Tibial nerve (tissue), 4 donors: ENCODE measurements at regions not wholly inside any gene's neighbourhood (a gene's known extent, or its start where the extent isn't known, plus 50 kb on each side); places are given as distances from the start of the nearest gene placed in this dataset.

ENCODE experiments used
- DNase-seq, 2 donors: peaks; one replicate each; pipeline ENCODE4 v3.0.0-alpha.2; 2019; ENCODE audit warnings: low spot score in 2 of 2
- H3K27ac ChIP-seq, 4 donors: fragments of 200-600 bp; sonication (generic) in 3 of 4; one replicate each; pipeline ENCODE4 v1.5.1; 2017 to 2019; ENCODE audit warnings: mild to moderate bottlenecking in 1 of 4
- H3K27me3 ChIP-seq, 2 donors: fragments of 200-600 bp; sonication (generic) in 1 of 2; one replicate each; pipeline versions ENCODE4 v1.5.1 to v1.6.0; 2017 to 2019
- H3K36me3 ChIP-seq, 3 donors: fragments of 200-600 bp; sonication (generic); one replicate each; pipeline ENCODE4 v1.5.1; 2018 to 2019
- H3K4me1 ChIP-seq, 4 donors: fragments of 200-600 bp; sonication (generic) in 3 of 4; one replicate each; pipeline ENCODE4 v1.5.1; 2017 to 2019
- H3K4me3 ChIP-seq, 4 donors: fragments of 200-600 bp; sonication (generic) in 3 of 4; one replicate each; pipeline ENCODE4 v1.5.1; 2017 to 2019; ENCODE audit warnings: mild to moderate bottlenecking in 1 of 4, moderate library complexity in 1 of 4
- H3K9me3 ChIP-seq, 4 donors: fragments of 200-600 bp; sonication (generic) in 3 of 4; one replicate each; pipeline ENCODE4 v1.5.1; 2017 to 2019
- CTCF ChIP-seq, 5 experiments: fragments of 200-600 bp in 3 of 5; fragments of 450-650 bp in 2 of 5; sonication (generic) in 3 of 5; IDR thresholded peaks; one replicate each; pipeline ENCODE4 v1.5.1; 2016 to 2019; ENCODE audit warnings: antibody characterized with exemption in 5 of 5, mild to moderate bottlenecking in 3 of 5, moderate library complexity in 2 of 5
- EP300 ChIP-seq, 2 donors: sonication (generic); formaldehyde crosslinking; IDR thresholded peaks; one replicate each; pipeline ENCODE4 v1.6.1; 2017; ENCODE audit warnings: antibody characterized with exemption in 2 of 2, mild to moderate bottlenecking in 1 of 2
- POLR2A ChIP-seq, 2 donors: fragments of 450-650 bp; IDR thresholded peaks; one replicate each; pipeline ENCODE4 v1.6.1; 2017; ENCODE audit warnings: antibody characterized with exemption in 2 of 2, mild to moderate bottlenecking in 2 of 2, moderate library complexity in 2 of 2
- WGBS, 2 donors: methylation state at CpG; one replicate each; pipeline ENCODE4 v1.1.5; 2018; 5-methylcytosine and 5-hydroxymethylcytosine counted together

- H3K36me3 ChIP-seq, result no peaks in the 10 kb centered on the region
- no peaks in the 10 kb centered on the region for H3K27me3 ChIP-seq
- no peaks in the 10 kb centered on the region for H3K4me1 ChIP-seq
- no peaks in the 10 kb centered on the region for H3K9me3 ChIP-seq
- H3K27ac ChIP-seq, result no peak overlapping the region
- 84% methylated on average over 2 of the region's 2 CpGs for WGBS, 2 donors
- TF ChIP-seq POLR2A (IDR thresholded peaks at IDR 0.05), result no peak
- TF ChIP-seq EP300 (IDR thresholded peaks at IDR 0.05), result no peak
- TF ChIP-seq CTCF (IDR thresholded peaks at IDR 0.05), result no peak
- no peak for DNase-seq
- H3K4me3 ChIP-seq, result no peak overlapping the region
These were observed 368.3 kb downstream of the FAM181B start for GRCh38 chr11:82365351-82365750.

GRCh38 chr11:82356316-82356715 lies 377.3 kb downstream of the FAM181B start:
- H3K4me3 ChIP-seq, result no peak overlapping the region
- no peak for TF ChIP-seq CTCF (IDR thresholded peaks at IDR 0.05)
- TF ChIP-seq EP300 (IDR thresholded peaks at IDR 0.05), result no peak
- TF ChIP-seq POLR2A (IDR thresholded peaks at IDR 0.05), result no peak

GRCh38 chr11:82355313-82355823 lies 378.3 kb downstream of the FAM181B start:
- Histone ChIP-seq H3K4me3 (no peak overlapping the region), H3K36me3 (no peaks in the 10 kb centered on the region), H3K9me3 (peaks cover 0 to 12% (median 0%) of the 10 kb centered on the region in 4 donors), H3K27me3 (no peaks in the 10 kb centered on the region), H3K4me1 (no peaks in the 10 kb centered on the region), H3K27ac (no peak overlapping the region)
- TF ChIP-seq CTCF (IDR thresholded peaks at IDR 0.05) (no peak), POLR2A (IDR thresholded peaks at IDR 0.05) (no peak), EP300 (IDR thresholded peaks at IDR 0.05) (no peak)
- no peak for DNase-seq
- WGBS, 2 donors, result 65 to 70% methylated on average over 5 of the region's 5 CpGs

More at GRCh38 chr11:82356316-82356715, 377.3 kb downstream of the FAM181B start:
- no peaks in the 10 kb centered on the region for H3K4me1 ChIP-seq
- H3K27me3 ChIP-seq, result no peaks in the 10 kb centered on the region
- WGBS, 2 donors, result 71 to 73% methylated on average over 2 of the region's 2 CpGs
- no peak overlapping the region for H3K27ac ChIP-seq
- peaks cover 0 to 12% (median 0%) of the 10 kb centered on the region in 4 donors for H3K9me3 ChIP-seq
- no peak for DNase-seq
- no peaks in the 10 kb centered on the region for H3K36me3 ChIP-seq

GRCh38 chr11:82326853-82327252 lies 406.8 kb downstream of the FAM181B start:
- Histone ChIP-seq H3K4me1 (no peaks in the 10 kb centered on the region), H3K4me3 (no peak overlapping the region), H3K27me3 (no peaks in the 10 kb centered on the region), H3K27ac (no peak overlapping the region), H3K36me3 (no peaks in the 10 kb centered on the region), H3K9me3 (no peaks in the 10 kb centered on the region)
- no peak for DNase-seq
- 88 to 93% methylated on average over 3 of the region's 3 CpGs for WGBS, 2 donors
- TF ChIP-seq CTCF (IDR thresholded peaks at IDR 0.05) (no peak), POLR2A (IDR thresholded peaks at IDR 0.05) (no peak)

DNA sequence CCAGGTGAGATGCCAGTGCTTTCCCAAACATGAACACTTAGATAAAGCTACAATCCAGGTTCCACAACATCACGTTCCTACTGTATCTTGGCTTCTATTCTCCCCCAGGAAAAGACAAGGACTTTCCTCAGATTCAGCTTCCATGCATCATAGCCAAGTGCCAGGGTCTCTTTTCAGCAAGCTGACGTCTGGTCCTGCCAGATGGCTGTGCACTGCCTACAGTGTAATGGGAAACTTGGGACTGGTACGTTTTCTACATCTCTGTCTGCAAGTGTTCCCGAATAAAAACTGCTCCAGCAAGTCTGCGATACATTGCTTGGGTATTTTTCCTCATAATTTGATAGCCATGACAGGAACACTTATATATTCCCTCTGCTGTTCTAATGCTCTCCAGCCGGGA lies 412.5 kb downstream of the FAM181B start:
- H3K4me1 ChIP-seq, result no peaks in the 10 kb centered on the region
- 70 to 84% methylated on average over 6 of the region's 6 CpGs for WGBS, 2 donors
- DNase-seq, result no peak
- no peak overlapping the region for H3K4me3 ChIP-seq
- no peaks in the 10 kb centered on the region for H3K27me3 ChIP-seq
- TF ChIP-seq EP300 (IDR thresholded peaks at IDR 0.05) (no peak), CTCF (IDR thresholded peaks at IDR 0.05) (no peak), POLR2A (IDR thresholded peaks at IDR 0.05) (no peak)
- H3K27ac ChIP-seq, result no peak overlapping the region
- no peaks in the 10 kb centered on the region for H3K9me3 ChIP-seq
- no peaks in the 10 kb centered on the region for H3K36me3 ChIP-seq
